Breast epithelium (tissue), 4 donors: ENCODE measurements at regions not wholly inside any gene's neighbourhood (a gene's known extent, or its start where the extent isn't known, plus 50 kb on each side); places are given as distances from the start of the nearest gene placed in this dataset.

Experiments
- DNase-seq, 2 donors: peaks; one replicate each; pipeline ENCODE4 v3.0.0-alpha.2; 2019; ENCODE audit warnings: low spot score in 2 of 2
- H3K27ac ChIP-seq, 2 donors: fragments of 200-600 bp; sonication (generic) in 1 of 2; one replicate each; pipeline ENCODE4 v1.5.1; 2016 to 2019; ENCODE audit warnings: mild to moderate bottlenecking in 1 of 2
- H3K27me3 ChIP-seq, 2 donors: fragments of 200-600 bp; sonication (generic) in 1 of 2; one replicate each; pipeline versions ENCODE4 v1.5.1 to v1.6.0; 2017 to 2019; ENCODE audit warnings: control low read depth in 1 of 2, mild to moderate bottlenecking in 1 of 2
- H3K36me3 ChIP-seq: fragments of 200-600 bp; one replicate; pipeline ENCODE4 v1.5.1; 2019
- H3K4me1 ChIP-seq, 2 donors: fragments of 200-600 bp; sonication (generic); one replicate each; pipeline ENCODE4 v1.5.1; 2016 to 2019; ENCODE audit warnings: control low read depth in 1 of 2
- H3K4me3 ChIP-seq, 3 donors: fragments of 200-600 bp; sonication (generic); 1 replicate in 2 of 3; 2 replicates in 1 of 3; pipeline ENCODE4 v1.5.1; 2016 to 2019; ENCODE audit warnings: mild to moderate bottlenecking in 3 of 3, moderate library complexity in 2 of 3
- H3K9me3 ChIP-seq, 2 donors: fragments of 200-600 bp; sonication (generic) in 1 of 2; one replicate each; pipeline ENCODE4 v1.5.1; 2016 to 2019; ENCODE audit warnings: control low read depth in 1 of 2
- CTCF ChIP-seq, 3 donors: fragments of 450-650 bp; IDR thresholded peaks; one replicate each; pipeline ENCODE4 v1.5.1; 2016 to 2017; ENCODE audit warnings: antibody characterized with exemption in 3 of 3, mild to moderate bottlenecking in 3 of 3, moderate library complexity in 3 of 3
- POLR2A ChIP-seq: fragments of 450-650 bp; IDR thresholded peaks from one replicate; pipeline ENCODE4 v1.6.1; 2016; ENCODE audit warnings: antibody characterized with exemption, mild to moderate bottlenecking, moderate library complexity
- POLR2AphosphoS5 ChIP-seq, 3 donors: sonication (generic); formaldehyde crosslinking; IDR thresholded peaks; one replicate each; pipeline ENCODE4 v1.6.1; 2017; ENCODE audit warnings: antibody characterized with exemption in 3 of 3
- intact Hi-C: fragments of 100-400 bp; cut with DNase I; formaldehyde crosslinking; loops from one replicate; pipeline ENCODE4 v1.15.1; 2023; ENCODE audit warnings: low total_unique reads

- Histone ChIP-seq H3K4me1 (no peaks in the 10 kb centered on the region), H3K9me3 (no peaks in the 10 kb centered on the region), H3K4me3 (no peak overlapping the region), H3K27me3 (no peaks in the 10 kb centered on the region), H3K36me3 (no peaks in the 10 kb centered on the region), H3K27ac (no peak overlapping the region)
- intact Hi-C loops: no loop called here
- TF ChIP-seq POLR2AphosphoS5 (IDR thresholded peaks at IDR 0.05) (no peak), CTCF (IDR thresholded peaks at IDR 0.05) (no peak), POLR2A (no peak)
- DNase-seq: no peak
These were observed 267.9 kb downstream of the ENC1 start for GRCh38 chr5:74372502-74373064.

- no peaks in the 10 kb centered on the region for H3K27me3 ChIP-seq
- H3K27ac ChIP-seq: no peak overlapping the region
- H3K36me3 ChIP-seq: no peaks in the 10 kb centered on the region
- no peak for TF ChIP-seq POLR2AphosphoS5 (IDR thresholded peaks at IDR 0.05)
- H3K4me1 ChIP-seq: no peaks in the 10 kb centered on the region
- no peak overlapping the region for H3K4me3 ChIP-seq
- DNase-seq: no peak
- intact Hi-C loops: no loop called here
- H3K9me3 ChIP-seq: no peaks in the 10 kb centered on the region
These were observed 268.5 kb downstream of the ENC1 start for GRCh38 chr5:74372051-74372450.

- no peak overlapping the region for H3K4me3 ChIP-seq
- H3K36me3 ChIP-seq: no peaks in the 10 kb centered on the region
- no peak for TF ChIP-seq POLR2A
- no peak for TF ChIP-seq POLR2AphosphoS5 (IDR thresholded peaks at IDR 0.05)
- TF ChIP-seq CTCF (IDR thresholded peaks at IDR 0.05): no peak
- intact Hi-C loops: no loop called here
- no peaks in the 10 kb centered on the region for H3K27me3 ChIP-seq
- no peak for DNase-seq
- H3K27ac ChIP-seq: no peak overlapping the region
- H3K9me3 ChIP-seq: no peaks in the 10 kb centered on the region
- H3K4me1 ChIP-seq: no peaks in the 10 kb centered on the region
These were observed 268.9 kb downstream of the ENC1 start for GRCh38 chr5:74371621-74372020.

- intact Hi-C loops: no loop called here
- Histone ChIP-seq H3K4me1 (no peaks in the 10 kb centered on the region), H3K27ac (peak overlapping the region; percentile 25 to 40), H3K9me3 (no peaks in the 10 kb centered on the region), H3K4me3 (no peak overlapping the region), H3K36me3 (no peaks in the 10 kb centered on the region), H3K27me3 (no peaks in the 10 kb centered on the region)
- peak in 1 of 2 donors; percentile 66 for DNase-seq
- TF ChIP-seq POLR2AphosphoS5 (IDR thresholded peaks at IDR 0.05): peak in 1 of 3 donors; percentile 47
- TF ChIP-seq CTCF (IDR thresholded peaks at IDR 0.05): no peak
These were observed 270.4 kb downstream of the ENC1 start for GRCh38 chr5:74370168-74370567.

- H3K27ac ChIP-seq: peak overlapping the region in 1 of 2 donors; percentile 12
- no peak overlapping the region for H3K4me3 ChIP-seq
- intact Hi-C loops: no loop called here
- no peaks in the 10 kb centered on the region for H3K4me1 ChIP-seq
- TF ChIP-seq POLR2A: no peak
- no peak for TF ChIP-seq CTCF (IDR thresholded peaks at IDR 0.05)
- TF ChIP-seq POLR2AphosphoS5 (IDR thresholded peaks at IDR 0.05): no peak
- H3K36me3 ChIP-seq: no peaks in the 10 kb centered on the region
- no peak for DNase-seq
- H3K27me3 ChIP-seq: no peaks in the 10 kb centered on the region
- H3K9me3 ChIP-seq: no peaks in the 10 kb centered on the region
These were observed 271.4 kb downstream of the ENC1 start for GRCh38 chr5:74369173-74369572.

GRCh38 chr5:74367934-74368333 lies 272.6 kb downstream of the ENC1 start:
- DNase-seq: no peak
- intact Hi-C loops: no loop called here
- Histone ChIP-seq H3K9me3 (no peaks in the 10 kb centered on the region), H3K27ac (peak overlapping the region; percentile 54 to 56), H3K36me3 (no peaks in the 10 kb centered on the region), H3K27me3 (no peaks in the 10 kb centered on the region), H3K4me1 (no peaks in the 10 kb centered on the region), H3K4me3 (no peak overlapping the region)
- TF ChIP-seq CTCF (IDR thresholded peaks at IDR 0.05) (no peak), POLR2AphosphoS5 (IDR thresholded peaks at IDR 0.05) (no peak), POLR2A (no peak)
